SK-N-SH (cell line): ENCODE measurements at regions not wholly inside any gene's neighbourhood (a gene's known extent, or its start where the extent isn't known, plus 50 kb on each side); places are given as distances from the start of the nearest gene placed in this dataset.

Experiments
- CTCF ChIA-PET: fragments of 300-600, 350-600 bp; formaldehyde crosslinking; extraction: SDS; loops from one replicate; lab custom pipeline; 2021; lab: Yijun Ruan, JAX
- POLR2A ChIA-PET: fragments of 350-600 bp; sonication (Branson Sonifier 250); formaldehyde crosslinking; extraction: SDS; loops from one replicate; lab custom pipeline; 2020; ENCODE audit warnings: antibody characterized with exemption, inconsistent platforms; lab: Yijun Ruan, JAX
- DNase-seq: peaks from one replicate; pipeline ENCODE4 v3.0.0; 2012
- H2AFZ ChIP-seq: fragments of 200-600 bp; sonication (generic); 2 replicates; pipeline ENCODE4 v1.8.1; 2016; ENCODE audit warnings: antibody characterized with exemption, mild to moderate bottlenecking, low read depth
- H3F3A ChIP-seq: fragments of 200-600 bp; sonication (generic); replicated peaks from 2 replicates; pipeline ENCODE3; 2016; ENCODE audit warnings: antibody characterized with exemption, mild to moderate bottlenecking; ENCODE audit not compliant: insufficient read depth
- H3K27ac ChIP-seq, 2 experiments: fragments of 200-500 bp in 1 of 2; fragments of 200-600 bp in 1 of 2; sonication (Bioruptor generic) in 1 of 2; sonication (generic), shearing (Covaris generic) in 1 of 2; 2 replicates each; pipeline versions ENCODE4 v1.5.1 to v1.6.1; 2014 to 2016; ENCODE audit warnings: low read depth in 2 of 2, inconsistent platforms in 1 of 2, low read length in 1 of 2, mild to moderate bottlenecking in 1 of 2, mixed read lengths in 1 of 2
- H3K27me3 ChIP-seq: fragments of 200-600 bp; sonication (generic), shearing (Covaris generic); 2 replicates; pipeline ENCODE4 v1.6.1; 2016; ENCODE audit warnings: mixed run types; ENCODE audit not compliant: insufficient read depth
- H3K36me3 ChIP-seq, 2 experiments: fragments of 200-500 bp in 1 of 2; fragments of 200-600 bp in 1 of 2; sonication (Bioruptor generic) in 1 of 2; sonication (generic) in 1 of 2; replicated peaks in 1 of 2; 2 replicates each; pipeline versions ENCODE3 to v1.5.1; 2014 to 2016; ENCODE audit warnings: low read length in 1 of 2, mild to moderate bottlenecking in 1 of 2; ENCODE audit not compliant: insufficient read depth in 2 of 2, control insufficient read depth in 1 of 2
- H3K4me1 ChIP-seq, 2 experiments: fragments of 200-500 bp in 1 of 2; fragments of 200-600 bp in 1 of 2; sonication (Bioruptor generic) in 1 of 2; sonication (generic), shearing (Covaris generic) in 1 of 2; 2 replicates each; pipeline versions ENCODE4 v1.5.1 to v1.6.1; 2014 to 2016; ENCODE audit warnings: low read depth in 1 of 2, low read length in 1 of 2, mixed run types in 1 of 2; ENCODE audit not compliant: insufficient read depth in 2 of 2, control insufficient read depth in 1 of 2
- H3K4me2 ChIP-seq: fragments of 200-600 bp; sonication (generic), shearing (Covaris generic); 2 replicates; pipeline ENCODE4 v1.6.1; 2017; ENCODE audit warnings: mixed run types
- H3K4me3 ChIP-seq, 2 experiments: fragments of 200-500 bp in 1 of 2; fragments of 200-600 bp in 1 of 2; sonication (Bioruptor generic) in 1 of 2; sonication (generic), shearing (Covaris generic) in 1 of 2; 2 replicates each; pipeline versions ENCODE4 v1.5.1 to v1.8.1; 2014 to 2016; ENCODE audit warnings: low read depth in 2 of 2, inconsistent platforms in 1 of 2, low read length in 1 of 2, mild to moderate bottlenecking in 1 of 2, mixed read lengths in 1 of 2, moderate library complexity in 1 of 2
- H3K79me2 ChIP-seq: fragments of 200-600 bp; sonication (generic); 2 replicates; pipeline ENCODE4 v1.8.1; 2017; ENCODE audit warnings: mild to moderate bottlenecking; ENCODE audit not compliant: insufficient read depth
- H3K9ac ChIP-seq: fragments of 200-600 bp; sonication (generic); 2 replicates; pipeline ENCODE4 v1.6.1; 2017; ENCODE audit warnings: mixed run types
- H3K9me2 ChIP-seq: fragments of 200-600 bp; sonication (generic); 2 replicates; pipeline ENCODE4 v1.6.1; 2017; ENCODE audit warnings: mixed run types
- H3K9me3 ChIP-seq: fragments of 200-600 bp; sonication (generic); 2 replicates; pipeline ENCODE4 v1.6.1; 2017; ENCODE audit warnings: mixed run types, mild to moderate bottlenecking, moderate library complexity
- H4K20me1 ChIP-seq: fragments of 200-600 bp; sonication (generic); 2 replicates; pipeline ENCODE4 v1.6.1; 2017; ENCODE audit warnings: mild to moderate bottlenecking, mixed run types; ENCODE audit not compliant: insufficient read depth
- ELF1 ChIP-seq: IDR thresholded peaks from 2 replicates; pipeline ENCODE4 v1.4.0; 2012
- EP300 ChIP-seq, 2 experiments: IDR thresholded peaks; 2 replicates each; pipeline versions ENCODE4 v1.4.0 to v1.6.1; 2012; ENCODE audit warnings: borderline replicate concordance in 1 of 2, low read depth in 1 of 2, low read length in 1 of 2
- FOSL2 ChIP-seq: IDR thresholded peaks from 2 replicates; pipeline ENCODE4 v1.4.0; 2012; ENCODE audit warnings: low read depth, mild to moderate bottlenecking, moderate library complexity, borderline replicate concordance
- FOXJ3 ChIP-seq: sonication (generic); formaldehyde crosslinking; IDR thresholded peaks from 2 replicates; pipeline ENCODE4 v1.5.1; 2020; ENCODE audit warnings: mild to moderate bottlenecking, missing genetic modification reagents
- MEF2A ChIP-seq: IDR thresholded peaks from 2 replicates; pipeline ENCODE4 v1.4.0; 2012; ENCODE audit warnings: low read depth, borderline replicate concordance
- NFIC ChIP-seq: IDR thresholded peaks from 2 replicates; pipeline ENCODE4 v1.4.0; 2012; ENCODE audit warnings: borderline replicate concordance
- NRF1 ChIP-seq: IDR thresholded peaks from 2 replicates; pipeline ENCODE4 v1.6.1; 2012; ENCODE audit warnings: low read depth, mild to moderate bottlenecking, low read length
- POLR2AphosphoS5 ChIP-seq: IDR thresholded peaks from 2 replicates; pipeline ENCODE4 v1.6.1; 2012; ENCODE audit warnings: low read depth, low read length
- RAD21 ChIP-seq: IDR thresholded peaks from 2 replicates; pipeline ENCODE4 v1.6.1; 2012; ENCODE audit warnings: mild to moderate bottlenecking, low read length
- RCOR1 ChIP-seq: fragments of 150-350 bp; IDR thresholded peaks from 2 replicates; pipeline ENCODE4 v1.6.1; 2017; ENCODE audit warnings: antibody characterized with exemption, low read length
- SIN3A ChIP-seq: IDR thresholded peaks from 2 replicates; pipeline ENCODE4 v1.6.1; 2012; ENCODE audit warnings: low read depth, mild to moderate bottlenecking, low read length, moderate library complexity, borderline replicate concordance
- TAF1 ChIP-seq: IDR thresholded peaks from 2 replicates; pipeline ENCODE4 v1.6.1; 2012; ENCODE audit warnings: low read depth, mild to moderate bottlenecking, low read length, moderate library complexity, borderline replicate concordance
- TCF12 ChIP-seq: IDR thresholded peaks from 2 replicates; pipeline ENCODE4 v1.4.0; 2012
- TEAD4 ChIP-seq: IDR thresholded peaks from 2 replicates; pipeline ENCODE4 v1.4.0; 2012; ENCODE audit warnings: mild to moderate bottlenecking, borderline replicate concordance; ENCODE audit not compliant: insufficient read depth
- USF2 ChIP-seq: fragments of 150-350 bp; IDR thresholded peaks from 2 replicates; pipeline ENCODE4 v1.6.1; 2017; ENCODE audit warnings: antibody characterized with exemption, low read length, low read depth, borderline replicate concordance
- WGBS: methylation state at CpG from one replicate; pipeline ENCODE4 v1.1.6; 2017; ENCODE audit warnings: low lambda C conversion rate; 5-methylcytosine and 5-hydroxymethylcytosine counted together

GRCh38 chr2:220163486-220163885 lies 536.1 kb downstream of the SLC4A3 start:
- H3K27me3 ChIP-seq, result no peaks in the 10 kb centered on the region
- no peaks in the 10 kb centered on the region for H3K4me1 ChIP-seq
- DNase-seq, result no peak
- no peaks in the 10 kb centered on the region for H3F3A ChIP-seq
- no peaks in the 10 kb centered on the region for H3K79me2 ChIP-seq
- TF ChIP-seq RCOR1, result no peak
- no peak for TF ChIP-seq NRF1
- no peak for TF ChIP-seq TAF1
- TF ChIP-seq POLR2AphosphoS5, result no peak
- TF ChIP-seq FOSL2, result no peak
- no peak for TF ChIP-seq SIN3A
- no peak for TF ChIP-seq TCF12
- no peak for TF ChIP-seq ELF1
- no peak for TF ChIP-seq NFIC
- no peak for TF ChIP-seq EP300 (IDR thresholded peaks at IDR 0.05; ENCODE audit: borderline replicate concordance in 1 of 2, low read depth in 1 of 2, low read length in 1 of 2)
- no peak for TF ChIP-seq MEF2A
- H4K20me1 ChIP-seq, result no peaks in the 10 kb centered on the region
- 15% methylated on average over 2 of the region's 2 CpGs for WGBS
- no peak overlapping the region for H3K27ac ChIP-seq
- H3K9me2 ChIP-seq, result no peaks in the 10 kb centered on the region
- H3K9me3 ChIP-seq, result no peaks in the 10 kb centered on the region
- H2AFZ ChIP-seq, result no peak overlapping the region
- H3K9ac ChIP-seq, result no peak overlapping the region
- H3K36me3 ChIP-seq, result no peaks in the 10 kb centered on the region
- H3K4me2 ChIP-seq, result no peak overlapping the region
- ChIA-PET POLR2A (no interaction called here), CTCF (no interaction called here)
- H3K4me3 ChIP-seq, result no peak overlapping the region

- no peak overlapping the region for H3K4me2 ChIP-seq
- H4K20me1 ChIP-seq, result no peaks in the 10 kb centered on the region
- no peaks in the 10 kb centered on the region for H3K79me2 ChIP-seq
- H3K27ac ChIP-seq, result no peak overlapping the region
- WGBS, result 9% methylated on average over 4 of the region's 4 CpGs
- TF ChIP-seq TEAD4 (no peak), MEF2A (no peak), USF2 (no peak), RAD21 (peak; percentile 24; the same call in 1 of the 2 replicates), FOXJ3 (CRISPR knock-in tag) (no peak), ELF1 (no peak)
- POLR2A ChIA-PET, result no interaction called here
- H3K4me3 ChIP-seq, result no peak overlapping the region
- no peaks in the 10 kb centered on the region for H3K9me2 ChIP-seq
- no peak overlapping the region for H3K9ac ChIP-seq
- H2AFZ ChIP-seq, result no peak overlapping the region
- no peak for DNase-seq
- no peaks in the 10 kb centered on the region for H3K27me3 ChIP-seq
- no peaks in the 10 kb centered on the region for H3K4me1 ChIP-seq
- no peaks in the 10 kb centered on the region for H3K9me3 ChIP-seq
- no peaks in the 10 kb centered on the region for H3K36me3 ChIP-seq
- no peaks in the 10 kb centered on the region for H3F3A ChIP-seq
- CTCF ChIA-PET, result no interaction called here
Observed at GRCh38 chr2:220165401-220165800, 538.0 kb downstream of the SLC4A3 start.
